ENCODE measurements at regions not wholly inside any gene's neighbourhood (a gene's known extent, or its start where the extent isn't known, plus 50 kb on each side); places are given as distances from the start of the nearest gene placed in this dataset.

- H3K4me3 ChIP-seq (replicated peaks; ENCODE audit: low read depth, low read length), result no peak overlapping the region
- TF ChIP-seq CTCF (IDR thresholded peaks at IDR 0.05; ENCODE audit: low read depth, low read length, missing control alignments), result no peak
- DNase-seq (ENCODE audit: extremely low read depth, low read depth), result no peak
These were observed 60.4 kb upstream of the FICD start for GRCh38 chr12:108454539-108455139.

- no peak for DNase-seq (ENCODE audit: extremely low read depth, low read depth)
- no peak overlapping the region for H3K4me3 ChIP-seq (replicated peaks; ENCODE audit: low read depth, low read length)
- no peak for TF ChIP-seq CTCF (IDR thresholded peaks at IDR 0.05; ENCODE audit: low read depth, low read length, missing control alignments)
These were observed 65.6 kb upstream of the FICD start for GRCh38 chr12:108449478-108449877.

GRCh38 chr12:108448246-108448645 is 66.8 kb upstream of the FICD start:
- no peak overlapping the region for H3K4me3 ChIP-seq (replicated peaks; ENCODE audit: low read depth, low read length)
- DNase-seq (ENCODE audit: extremely low read depth, low read depth), result no peak
- no peak for TF ChIP-seq CTCF (IDR thresholded peaks at IDR 0.05; ENCODE audit: low read depth, low read length, missing control alignments)

- no peak for TF ChIP-seq CTCF (IDR thresholded peaks at IDR 0.05; ENCODE audit: low read depth, low read length, missing control alignments)
- no peak overlapping the region for H3K4me3 ChIP-seq (replicated peaks; ENCODE audit: low read depth, low read length)
- DNase-seq (ENCODE audit: extremely low read depth, low read depth), result no peak
These were observed 67.8 kb upstream of the FICD start for GRCh38 chr12:108447168-108447832.

GRCh38 chr12:108446766-108447165 is 68.3 kb upstream of the FICD start:
- DNase-seq (ENCODE audit: extremely low read depth, low read depth), result no peak
- no peak overlapping the region for H3K4me3 ChIP-seq (replicated peaks; ENCODE audit: low read depth, low read length)
- TF ChIP-seq CTCF (IDR thresholded peaks at IDR 0.05; ENCODE audit: low read depth, low read length, missing control alignments), result no peak

- no peak for DNase-seq (ENCODE audit: extremely low read depth, low read depth)
- no peak overlapping the region for H3K4me3 ChIP-seq (replicated peaks; ENCODE audit: low read depth, low read length)
- TF ChIP-seq CTCF (IDR thresholded peaks at IDR 0.05; ENCODE audit: low read depth, low read length, missing control alignments), result no peak
These were observed 72.2 kb upstream of the FICD start for GRCh38 chr12:108442910-108443309.
